GM12875 (cell line): ENCODE measurements at regions not wholly inside any gene's neighbourhood (a gene's known extent, or its start where the extent isn't known, plus 50 kb on each side); places are given as distances from the start of the nearest gene placed in this dataset.

ENCODE experiments used
- H3K4me3 ChIP-seq: one replicate; pipeline ENCODE4 v1.5.1; 2011; ENCODE audit warnings: low read depth, low read length, control low read depth
- CTCF ChIP-seq: IDR thresholded peaks from 2 replicates; pipeline ENCODE4 v1.5.1; 2011; ENCODE audit warnings: low read depth, mild to moderate bottlenecking, control low read depth, inconsistent platforms, low read length, moderate library complexity, borderline replicate concordance; ENCODE audit not compliant: insufficient read depth

- no peak overlapping the region for H3K4me3 ChIP-seq
Measured at GRCh38 chr12:29983851-29984250, 200.1 kb upstream of the TMTC1 start.

DNA sequence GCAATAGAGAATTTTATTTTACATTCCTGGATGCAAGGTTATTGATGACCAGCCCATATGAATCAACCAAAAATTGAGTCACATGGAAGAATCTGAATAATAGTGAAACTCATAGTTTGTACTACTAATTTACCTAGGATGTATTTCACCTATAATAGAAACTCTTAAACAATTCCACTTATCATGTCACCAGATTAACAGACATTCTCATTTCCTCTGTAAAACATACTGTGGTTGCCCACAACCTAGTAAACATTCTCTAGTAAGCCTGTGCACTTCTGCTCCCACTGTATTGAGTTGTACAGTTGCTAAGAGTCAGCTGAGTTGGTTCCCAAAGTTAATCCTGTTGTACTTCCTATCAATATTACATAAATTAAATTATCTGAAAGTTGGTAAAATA, 196.6 kb upstream of the TMTC1 start:
- no peak overlapping the region for H3K4me3 ChIP-seq
- TF ChIP-seq CTCF: no peak

More at GRCh38 chr12:29983851-29984250, 200.1 kb upstream of the TMTC1 start:
- no peak for TF ChIP-seq CTCF

DNA sequence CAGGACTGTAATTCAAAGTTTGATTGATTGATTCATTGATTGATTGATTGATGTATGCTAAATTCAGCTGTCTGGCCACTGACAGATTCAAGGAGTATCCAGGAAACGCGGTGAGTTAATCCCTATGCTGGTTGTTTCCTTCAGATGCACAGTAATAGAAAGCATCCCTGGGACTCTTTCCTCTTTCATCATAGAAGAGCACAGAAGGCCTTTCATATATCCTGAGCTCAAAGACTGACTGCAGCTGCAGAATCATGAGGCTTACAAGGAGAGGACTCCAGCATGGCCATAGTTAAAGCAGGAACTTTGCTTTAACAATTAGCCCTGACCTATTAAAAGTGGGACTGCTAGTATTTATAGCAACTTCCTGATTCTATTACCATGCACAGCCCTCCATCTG, 187.7 kb upstream of the TMTC1 start:
- H3K4me3 ChIP-seq: no peak overlapping the region
- TF ChIP-seq CTCF: no peak

DNA sequence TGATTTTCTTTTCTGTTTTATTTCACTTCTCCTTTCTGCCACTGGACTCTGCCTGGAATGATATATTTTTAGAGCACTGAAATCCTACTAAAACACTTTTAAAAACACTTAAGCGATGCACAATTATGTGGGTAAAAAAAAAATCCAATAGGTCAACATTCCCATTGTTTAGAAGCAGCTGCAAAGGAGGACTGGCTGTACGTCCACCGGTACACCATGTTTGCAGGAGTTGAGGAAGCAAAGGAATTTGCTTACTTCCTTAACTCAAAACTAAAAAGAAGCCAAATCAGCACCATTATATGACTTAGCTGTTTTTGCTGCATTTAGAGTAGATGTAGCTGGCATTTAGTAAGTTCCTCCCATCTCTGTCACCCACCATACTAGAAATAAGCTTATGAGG, 186.8 kb upstream of the TMTC1 start:
- TF ChIP-seq CTCF: no peak
- no peak overlapping the region for H3K4me3 ChIP-seq

GRCh38 chr12:29962276-29963035, 178.7 kb upstream of the TMTC1 start:
- H3K4me3 ChIP-seq: no peak overlapping the region
- no peak for TF ChIP-seq CTCF

GRCh38 chr12:29961231-29961630, 177.5 kb upstream of the TMTC1 start:
- TF ChIP-seq CTCF: no peak
- H3K4me3 ChIP-seq: no peak overlapping the region

DNA sequence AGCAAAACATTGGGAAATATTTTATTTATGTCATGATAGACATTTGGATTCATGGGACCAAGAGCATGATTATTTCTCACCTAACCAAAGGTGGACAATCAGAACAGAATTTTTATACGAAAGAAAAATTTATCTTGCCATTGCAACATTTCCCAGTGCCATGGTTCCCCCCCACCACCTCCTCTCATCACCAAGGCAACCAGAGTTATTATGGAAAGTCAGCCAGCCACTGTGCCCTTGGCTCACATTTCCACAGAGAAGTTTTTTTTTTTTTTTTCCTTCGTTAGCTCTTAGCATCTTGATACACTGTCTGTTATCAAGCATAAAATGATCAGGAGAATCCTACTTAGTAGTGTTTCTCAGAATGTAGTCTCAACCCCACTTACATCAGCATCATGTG, 176.4 kb upstream of the TMTC1 start:
- H3K4me3 ChIP-seq: no peak overlapping the region
- TF ChIP-seq CTCF: no peak
